Eye (tissue), 1 donor: ENCODE measurements at regions not wholly inside any gene's neighbourhood (a gene's known extent, or its start where the extent isn't known, plus 50 kb on each side); places are given as distances from the start of the nearest gene placed in this dataset.

Source experiments
- DNase-seq: peaks from one replicate; pipeline ENCODE4 v3.0.0-alpha.2; 2015

DNA sequence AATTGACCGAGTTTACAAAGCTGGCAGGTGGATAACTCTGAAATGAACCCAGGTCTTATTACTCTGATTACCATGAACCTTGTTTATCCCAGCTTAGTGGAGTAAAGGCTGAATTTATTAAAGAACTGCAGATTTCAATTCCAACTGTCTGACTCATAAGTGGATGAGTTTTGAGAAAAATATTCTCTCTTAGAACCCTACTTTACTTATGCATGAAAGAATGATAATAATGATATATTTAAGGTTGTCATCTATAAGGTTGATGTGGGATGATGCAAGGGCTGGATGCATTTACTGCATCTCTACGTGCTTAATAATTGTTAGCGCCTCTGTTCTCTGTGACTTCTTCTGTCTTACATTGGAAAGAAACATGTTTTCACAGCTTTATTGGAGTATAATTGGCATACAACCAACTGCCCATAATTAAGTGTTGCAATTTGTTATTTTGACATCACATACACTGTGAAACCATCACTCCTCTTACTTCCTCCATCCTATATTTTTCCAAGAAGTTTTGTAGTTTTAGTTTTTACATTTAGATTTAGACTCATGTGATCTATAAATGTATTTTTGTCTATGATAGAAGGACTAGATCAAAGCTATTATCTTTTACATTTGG, 771.2 kb upstream of the ARRDC4 start:
- no peak for DNase-seq

DNA sequence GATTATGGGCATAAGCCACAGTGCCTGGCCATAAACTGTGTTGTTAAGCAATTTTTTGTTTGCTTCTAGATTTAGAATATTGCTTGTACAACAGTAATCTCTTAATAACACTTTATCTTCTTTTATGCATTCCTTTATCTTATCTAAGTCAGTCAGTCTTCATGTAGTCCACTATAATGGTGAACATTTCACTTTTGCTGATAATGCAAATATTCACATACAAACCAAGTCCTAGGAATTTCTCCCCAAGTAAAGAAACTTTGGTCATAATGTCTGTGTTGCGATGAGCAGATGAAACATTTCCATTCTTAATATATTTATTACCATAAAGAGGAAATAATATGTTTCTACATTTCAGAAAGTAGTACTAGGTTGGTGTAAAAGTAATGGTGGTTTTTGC, 765.8 kb upstream of the ARRDC4 start:
- no peak for DNase-seq

DNA sequence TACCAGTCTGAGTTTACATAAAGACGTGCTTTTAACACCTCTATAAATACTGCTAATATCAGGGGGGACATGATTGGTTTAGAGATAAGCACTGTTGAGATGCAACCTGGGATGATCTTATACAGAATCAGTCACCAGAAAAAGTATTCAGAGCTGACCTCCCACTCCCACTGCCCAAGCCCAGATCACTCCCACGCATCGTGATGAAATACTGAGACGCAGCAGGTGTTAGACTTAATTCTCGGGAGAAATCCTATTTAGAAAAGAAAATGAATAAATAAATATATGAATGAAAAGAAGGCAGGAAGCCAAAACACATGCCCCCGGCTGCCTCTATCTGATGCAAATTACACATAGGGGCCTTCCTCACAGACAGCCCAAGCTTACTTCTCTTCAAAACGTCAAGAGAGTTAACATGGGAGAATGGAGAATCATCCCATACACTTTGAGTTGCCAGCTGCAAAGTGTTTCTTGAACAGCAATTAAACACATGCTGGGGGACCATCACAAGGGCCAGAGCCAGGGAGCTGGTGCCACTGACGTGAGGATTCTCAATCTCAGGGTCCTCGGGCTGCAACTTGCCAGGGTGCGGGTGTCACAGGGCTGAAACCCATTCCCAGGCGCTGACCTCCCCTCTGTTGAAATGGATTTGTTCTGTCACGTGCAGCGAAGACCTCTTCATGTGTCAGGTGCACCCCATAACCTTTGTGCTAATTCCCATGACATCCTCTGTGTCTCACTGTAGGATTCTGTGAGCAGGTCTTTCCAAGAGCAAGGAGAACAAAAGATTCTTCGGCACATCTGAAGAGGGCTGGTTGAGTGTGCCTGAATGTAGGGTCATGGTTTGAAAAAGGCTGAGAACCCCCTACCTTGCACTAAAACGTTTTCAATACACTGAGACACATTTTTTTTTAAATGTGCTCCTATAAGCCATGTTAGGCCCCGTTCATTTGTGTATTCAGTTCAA, 764.2 kb upstream of the ARRDC4 start:
- DNase-seq = peak; percentile 40

DNA sequence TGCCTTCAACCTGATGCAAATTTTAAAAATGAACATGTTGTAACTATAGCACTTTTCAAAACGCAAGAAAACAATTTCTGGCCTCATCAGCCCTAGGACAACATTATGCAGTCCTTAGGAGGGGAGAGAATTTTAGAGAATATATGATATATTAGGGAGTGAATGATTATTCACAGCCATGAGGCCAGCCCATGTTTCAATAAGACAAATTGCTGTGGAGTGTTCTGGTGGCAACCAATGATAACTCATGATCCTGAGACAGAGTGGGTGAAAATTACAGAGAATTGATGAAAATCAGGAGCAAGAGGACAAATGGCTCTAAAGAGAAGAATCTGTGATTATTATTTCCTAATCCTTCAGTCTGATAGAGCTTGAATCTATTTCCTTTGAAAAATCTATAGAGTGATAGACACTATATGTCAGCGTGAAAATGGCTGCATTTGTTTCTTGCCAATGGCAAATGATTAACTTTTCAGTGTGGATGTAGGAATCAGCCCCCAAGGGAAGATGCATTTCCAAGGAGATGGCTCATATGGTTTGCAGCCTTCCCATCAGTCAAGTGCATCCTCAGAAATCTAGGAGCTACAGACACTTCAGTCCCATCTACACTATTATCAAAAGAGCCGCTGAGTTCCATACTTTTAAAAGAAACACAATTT, 761.0 kb upstream of the ARRDC4 start:
- no peak for DNase-seq

DNA sequence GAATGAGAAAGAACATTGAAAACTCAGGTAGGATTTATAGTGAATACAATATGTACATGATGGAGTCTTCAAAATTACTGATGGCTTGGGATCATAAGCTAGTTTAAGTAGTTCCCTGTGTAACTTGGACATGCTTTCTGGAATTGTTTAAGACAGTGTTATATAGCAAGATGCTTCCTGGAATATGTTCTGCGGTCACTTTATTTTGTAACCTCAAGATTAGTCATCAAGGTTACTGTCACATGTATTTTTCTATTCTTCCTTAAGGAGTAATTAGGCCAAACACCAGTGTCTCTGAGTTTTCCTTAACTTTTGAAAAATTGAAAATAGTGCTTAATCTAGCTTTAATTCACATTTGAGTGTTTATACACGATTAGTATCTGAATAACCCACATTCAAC, 760.3 kb upstream of the ARRDC4 start:
- no peak for DNase-seq

DNA sequence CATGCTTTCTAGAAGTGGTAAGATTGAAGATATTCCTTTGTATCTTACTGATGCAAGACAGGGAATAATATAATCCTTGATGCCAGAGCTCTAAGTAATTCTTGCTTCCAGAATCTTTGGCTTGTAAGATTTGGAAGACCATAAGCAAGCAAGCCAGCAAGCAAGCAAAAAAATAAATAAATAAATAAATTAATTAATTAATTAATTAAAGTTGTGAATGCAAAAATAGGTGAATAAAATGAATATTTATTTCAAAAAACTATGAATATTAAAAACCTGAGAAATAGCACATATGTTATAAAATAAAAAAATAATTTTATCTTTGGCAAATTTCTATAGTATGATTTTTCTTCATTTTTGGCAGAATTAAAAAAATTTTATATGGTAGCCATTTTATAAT, 750.2 kb upstream of the ARRDC4 start:
- DNase-seq = no peak

DNA sequence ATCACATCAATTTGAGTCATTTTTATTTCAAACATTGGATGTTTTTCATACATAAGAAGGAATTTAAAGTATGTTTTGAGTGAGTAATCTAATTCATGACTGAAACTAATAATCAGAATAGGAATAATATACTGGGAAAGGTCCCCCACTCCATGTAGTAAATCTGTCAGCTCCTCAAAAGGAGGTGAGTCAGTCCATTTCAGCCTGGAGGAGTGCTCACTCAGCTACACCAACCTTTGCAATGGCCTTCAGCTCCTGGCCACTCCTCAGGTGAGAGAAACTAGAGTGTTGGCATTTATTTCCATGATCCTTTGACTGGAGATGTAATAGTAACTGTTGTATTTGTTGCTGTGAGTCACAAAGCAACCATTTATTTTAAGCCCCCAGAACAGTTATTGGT, 744.9 kb upstream of the ARRDC4 start:
- no peak for DNase-seq

DNA sequence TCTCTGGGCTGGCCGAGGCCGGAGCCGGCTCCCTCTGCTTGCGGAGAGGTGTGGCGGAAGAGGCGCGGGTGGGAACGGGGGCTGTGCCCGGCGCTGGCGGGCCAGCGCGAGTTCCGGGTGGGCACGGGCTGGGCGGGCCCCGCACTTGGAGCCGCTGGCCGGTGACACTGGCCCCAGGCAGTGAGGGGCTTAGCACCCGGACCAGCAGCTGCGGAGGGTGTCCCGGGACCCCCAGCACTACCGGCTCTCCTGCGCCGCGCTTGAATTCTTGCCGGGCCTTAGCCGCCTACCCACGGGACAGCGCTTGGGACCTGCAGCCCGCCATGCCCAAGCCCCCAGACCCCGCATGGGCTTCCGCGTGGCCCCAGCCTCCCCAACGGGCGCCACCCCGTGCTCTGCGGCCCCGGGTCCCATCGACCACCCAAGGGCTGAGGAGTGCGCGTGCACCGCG, 736.3 kb upstream of the ARRDC4 start:
- DNase-seq = no peak

DNA sequence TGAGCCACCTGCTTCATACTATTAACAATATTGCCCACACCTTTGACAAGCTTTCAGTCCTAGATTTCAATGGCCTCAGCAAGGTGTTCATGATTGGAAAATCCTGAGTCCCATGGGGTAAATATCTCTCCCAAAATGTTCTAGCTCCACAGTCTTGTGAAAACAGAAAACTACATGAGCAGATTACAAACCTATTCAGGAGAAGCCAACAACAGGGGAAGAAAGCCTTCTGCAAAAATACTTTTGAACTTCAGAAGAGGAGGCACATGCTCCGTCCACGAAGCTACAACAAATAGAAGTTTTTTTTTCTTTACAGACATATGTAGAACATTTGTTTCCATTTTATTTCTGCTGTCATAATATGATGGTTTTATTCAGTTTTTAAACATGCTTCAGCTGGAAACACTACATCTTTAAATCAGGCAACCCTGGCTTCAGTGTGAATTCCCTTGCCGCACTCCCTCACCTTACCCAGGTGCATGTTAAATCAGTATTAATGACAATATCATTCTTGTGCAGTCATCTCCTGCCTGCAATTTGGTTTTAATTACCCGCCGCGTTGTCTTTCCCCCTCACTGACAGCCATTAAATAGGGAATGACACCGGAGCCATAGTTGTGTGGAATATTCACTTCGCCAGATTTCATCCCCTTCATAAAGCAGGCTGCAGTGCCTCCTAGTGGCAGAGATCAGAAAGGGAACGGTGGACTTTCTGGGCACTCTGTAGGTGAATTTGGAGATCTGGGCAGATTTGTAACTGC, 725.5 kb upstream of the ARRDC4 start:
- peak; percentile 91 for DNase-seq

DNA sequence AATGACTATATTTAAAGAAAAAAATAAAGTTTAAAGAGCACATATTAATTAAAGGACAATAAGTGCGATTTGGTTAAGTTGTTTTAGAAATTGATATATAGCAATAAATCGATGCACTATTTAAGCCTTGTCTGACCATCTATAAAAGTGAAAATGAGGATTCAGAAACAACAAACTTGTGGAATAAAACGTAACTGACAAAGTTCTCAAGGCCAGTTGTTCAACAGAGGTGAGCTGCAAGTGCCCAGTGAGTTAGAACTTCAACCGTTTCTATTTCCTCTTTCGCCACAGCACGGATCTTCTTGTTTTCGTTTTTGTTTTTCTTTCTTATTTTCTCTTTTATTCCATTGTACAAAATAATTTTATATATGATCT, 724.9 kb upstream of the ARRDC4 start:
- DNase-seq = no peak

DNA sequence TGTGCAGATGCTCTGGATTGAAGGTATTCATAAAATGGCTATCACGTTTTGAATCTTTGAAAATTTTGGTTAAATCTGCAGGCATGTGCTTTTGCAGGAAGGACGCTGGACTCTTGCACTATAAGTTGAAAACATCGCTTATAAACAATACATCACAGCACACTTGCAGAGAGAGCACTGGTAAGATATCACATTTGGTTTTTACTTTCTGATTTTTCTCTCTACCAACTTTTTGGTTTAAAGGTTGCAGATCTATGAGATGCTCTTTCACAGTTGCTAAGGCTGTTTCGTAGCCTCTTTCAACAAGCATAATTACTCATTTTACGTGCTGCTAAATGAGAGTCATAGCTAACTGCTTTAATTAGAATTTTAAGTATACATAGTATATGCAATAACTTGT, 724.4 kb upstream of the ARRDC4 start:
- DNase-seq = no peak

DNA sequence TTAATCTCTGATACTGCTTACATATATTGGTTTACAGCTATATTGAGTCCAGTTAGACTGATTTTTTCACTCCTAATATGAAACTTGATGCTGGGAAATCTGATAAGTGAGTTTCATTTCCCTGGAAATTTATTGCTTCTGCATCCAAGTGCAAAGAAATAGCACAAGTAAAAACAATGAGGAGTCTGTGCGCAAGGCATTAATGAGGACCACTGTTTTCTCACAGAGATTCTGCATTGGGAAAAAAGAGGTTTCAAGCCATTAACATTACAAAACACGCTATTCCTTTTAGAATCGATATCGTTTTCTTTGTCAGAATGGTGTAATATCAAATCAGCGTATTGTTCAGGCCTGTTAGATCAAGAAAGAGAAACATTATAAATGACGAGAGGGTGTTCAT, 723.3 kb upstream of the ARRDC4 start:
- no peak for DNase-seq

DNA sequence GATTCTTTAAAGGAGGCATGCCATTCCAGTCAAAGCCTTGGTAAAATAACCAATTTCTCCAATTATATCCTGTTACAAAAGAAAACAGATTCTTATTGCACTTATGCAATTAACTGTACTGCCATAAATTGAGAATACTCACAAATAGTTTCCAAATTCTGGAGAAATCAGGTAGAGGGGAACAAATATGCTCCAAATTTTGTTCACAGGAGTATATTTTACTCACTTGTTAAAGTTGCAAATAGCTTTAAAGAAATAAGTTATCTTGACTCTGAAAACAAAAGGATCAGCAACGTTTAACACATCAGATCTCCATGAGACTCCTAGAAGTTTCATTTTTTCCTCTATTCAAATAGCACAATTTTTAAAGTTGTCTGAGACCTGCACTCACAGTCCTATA, 712.1 kb upstream of the ARRDC4 start:
- DNase-seq = no peak

DNA sequence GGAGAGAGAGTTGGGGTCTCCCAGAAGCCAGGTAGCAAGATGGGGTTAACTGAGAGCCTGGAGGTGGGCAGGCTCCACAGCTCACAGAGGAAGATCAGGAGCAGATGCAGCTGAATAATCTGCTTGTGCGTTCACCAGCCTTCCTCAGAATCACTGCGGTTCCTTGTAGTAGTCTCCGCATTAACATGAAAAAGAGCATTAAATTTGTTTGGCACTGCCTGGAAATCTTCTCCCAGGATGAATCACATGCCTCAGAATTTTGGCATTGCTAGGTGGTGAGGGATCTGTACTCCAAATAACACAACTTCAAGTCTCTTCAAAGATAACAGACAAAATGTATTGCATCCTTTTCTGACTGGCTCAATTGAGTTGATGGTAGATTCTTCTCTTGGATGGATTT, 700.6 kb upstream of the ARRDC4 start:
- no peak for DNase-seq

DNA sequence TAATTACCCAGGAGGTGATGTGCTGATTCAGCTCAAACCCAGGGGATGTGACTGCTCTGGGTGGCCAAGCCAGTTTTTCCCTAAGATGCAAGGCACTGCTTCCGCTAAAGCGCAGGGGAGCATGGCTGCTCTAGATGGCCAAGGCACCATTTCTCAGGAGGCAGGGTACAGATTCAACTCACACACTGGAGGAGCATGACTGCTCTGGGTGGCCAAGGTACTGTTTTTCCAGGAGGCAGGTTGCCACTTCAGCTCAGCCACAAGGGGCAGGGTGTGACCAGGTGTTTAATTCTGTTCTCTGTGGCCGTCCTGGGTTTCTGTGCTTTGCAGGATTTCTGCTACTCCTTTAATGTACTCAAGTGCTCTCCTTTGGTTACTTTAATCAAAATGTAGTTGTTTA, 659.3 kb upstream of the ARRDC4 start:
- DNase-seq = no peak

DNA sequence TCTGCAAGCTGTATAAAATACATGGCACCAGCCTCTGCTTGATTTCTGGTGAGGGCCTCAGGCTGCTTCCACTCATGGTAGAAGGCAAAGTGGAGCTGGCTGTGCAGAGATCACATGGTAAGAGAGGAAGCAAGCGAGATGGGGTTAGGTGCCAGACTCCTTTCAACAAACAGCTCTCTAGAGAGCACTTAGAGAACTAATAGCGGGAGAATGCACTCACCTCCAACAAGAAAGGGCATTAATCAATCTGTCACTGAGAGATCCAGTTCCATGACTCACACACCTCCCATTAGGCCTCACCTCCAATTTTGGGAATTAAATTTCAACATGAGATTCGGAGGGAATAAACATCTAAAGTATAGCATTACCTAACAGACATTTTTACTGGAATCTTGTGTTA, 644.1 kb upstream of the ARRDC4 start:
- DNase-seq = no peak

DNA sequence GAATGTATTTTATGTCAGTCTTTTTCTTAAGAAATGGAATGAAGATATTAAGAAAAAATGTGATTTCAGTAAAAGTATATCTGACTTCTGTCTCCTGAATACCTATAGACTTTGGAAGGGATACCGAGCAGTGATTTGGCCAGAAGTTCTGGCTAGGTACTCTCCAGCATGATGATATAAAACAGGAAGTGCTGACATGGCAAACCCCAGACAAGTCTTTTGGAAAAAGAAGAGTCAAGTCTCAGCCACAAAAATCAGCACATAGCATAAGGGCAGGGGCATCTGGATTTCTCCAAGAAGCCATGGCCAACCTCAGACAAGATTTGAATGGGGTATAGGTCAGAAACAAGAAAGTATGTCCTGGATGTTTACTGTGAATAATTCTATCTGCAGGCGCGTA, 643.3 kb upstream of the ARRDC4 start:
- no peak for DNase-seq

DNA sequence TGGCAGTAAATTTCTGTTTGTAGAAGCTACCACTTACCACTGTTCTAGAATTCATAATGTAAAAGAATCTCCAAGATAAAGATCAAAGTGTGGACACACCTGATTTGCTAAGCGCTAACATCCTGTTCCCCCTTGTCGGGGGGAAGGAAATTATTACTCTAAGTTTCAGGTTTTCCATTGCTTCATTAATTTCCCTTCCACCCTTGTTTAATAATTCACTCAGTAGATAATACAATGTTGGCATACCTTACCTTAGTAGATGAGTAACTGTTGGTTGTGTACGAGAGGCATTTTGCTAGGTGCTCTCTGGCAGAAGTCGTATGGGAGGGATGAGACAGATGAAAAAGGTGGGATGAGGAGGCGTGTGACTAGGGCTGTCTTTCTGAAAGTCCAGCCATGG, 641.2 kb upstream of the ARRDC4 start:
- DNase-seq = no peak

DNA sequence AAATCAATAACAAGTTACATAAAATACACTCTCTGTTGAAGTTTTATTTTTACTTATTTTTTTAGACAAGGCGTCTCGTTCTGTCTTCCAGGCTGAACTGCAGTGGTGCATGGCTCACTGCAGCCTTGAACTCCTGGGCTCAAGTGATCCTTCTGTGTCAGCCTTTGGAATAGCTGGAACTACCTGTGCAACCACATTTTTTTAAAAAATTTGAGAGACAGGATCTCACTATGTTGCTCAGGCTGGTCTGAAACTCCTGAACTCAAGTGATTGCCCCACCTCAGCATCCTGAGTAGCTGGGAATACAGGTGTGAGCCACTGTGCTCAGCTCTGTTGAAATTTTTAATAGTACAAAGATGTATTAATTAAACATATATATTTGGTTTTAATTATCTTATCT, 614.3 kb upstream of the ARRDC4 start:
- no peak for DNase-seq

DNA sequence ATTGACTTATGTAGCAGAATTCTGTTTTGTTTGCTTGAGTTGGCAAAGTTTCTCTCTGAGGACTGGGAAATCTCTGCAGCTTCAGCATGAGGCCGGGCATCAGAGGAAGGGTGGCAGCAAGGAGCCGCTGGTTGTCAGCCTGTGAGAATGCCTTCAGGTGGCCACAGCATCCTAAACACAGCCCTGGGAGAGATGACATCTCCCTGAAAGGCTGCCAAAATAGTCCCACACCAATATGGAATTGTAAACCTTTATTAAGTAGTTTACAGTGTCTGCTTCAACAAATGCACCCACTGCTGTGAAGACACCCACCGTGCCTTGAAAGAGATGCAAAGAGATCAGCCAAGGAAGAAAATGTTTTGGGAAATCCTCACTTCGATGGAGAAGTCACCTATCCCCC, 609.7 kb upstream of the ARRDC4 start:
- no peak for DNase-seq

DNA sequence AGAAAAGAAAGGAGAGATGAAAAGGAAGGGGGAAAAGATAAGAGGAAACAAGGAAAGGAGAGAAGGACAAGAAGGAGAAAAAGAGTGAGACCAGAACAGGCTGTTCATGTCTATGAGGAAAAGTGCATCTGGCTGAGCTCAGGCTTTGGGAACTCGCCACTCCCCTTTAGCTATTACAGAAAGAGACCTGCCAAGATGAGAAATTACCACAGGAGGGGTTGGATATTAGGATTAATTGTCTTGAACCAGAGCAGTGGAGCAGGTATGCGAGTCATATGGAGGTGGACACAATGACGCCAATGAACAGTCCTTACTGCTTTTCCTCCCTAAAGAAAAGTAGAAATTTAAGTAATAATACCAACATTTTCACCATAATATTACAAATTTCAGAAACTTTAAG, 577.0 kb upstream of the ARRDC4 start:
- DNase-seq = no peak

DNA sequence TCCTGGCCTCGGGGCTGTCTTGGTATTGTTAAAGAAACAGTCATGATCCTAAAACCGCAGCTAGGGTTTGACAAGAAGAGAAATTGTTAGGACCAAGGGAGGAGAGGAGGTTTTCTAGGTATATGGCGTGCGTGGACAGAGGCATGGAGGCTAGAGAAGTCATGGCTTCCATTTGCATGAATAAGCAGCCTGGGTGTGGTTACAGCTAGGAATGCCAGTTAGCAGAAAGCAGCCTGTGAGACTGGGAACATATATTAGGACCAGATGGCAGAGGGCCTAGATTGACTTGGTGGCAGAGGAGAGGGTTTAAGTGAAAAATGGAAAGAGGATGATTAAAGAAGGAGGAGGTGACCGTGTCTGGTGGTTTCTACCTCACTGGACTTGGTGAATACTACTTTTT, 573.6 kb upstream of the ARRDC4 start:
- no peak for DNase-seq

DNA sequence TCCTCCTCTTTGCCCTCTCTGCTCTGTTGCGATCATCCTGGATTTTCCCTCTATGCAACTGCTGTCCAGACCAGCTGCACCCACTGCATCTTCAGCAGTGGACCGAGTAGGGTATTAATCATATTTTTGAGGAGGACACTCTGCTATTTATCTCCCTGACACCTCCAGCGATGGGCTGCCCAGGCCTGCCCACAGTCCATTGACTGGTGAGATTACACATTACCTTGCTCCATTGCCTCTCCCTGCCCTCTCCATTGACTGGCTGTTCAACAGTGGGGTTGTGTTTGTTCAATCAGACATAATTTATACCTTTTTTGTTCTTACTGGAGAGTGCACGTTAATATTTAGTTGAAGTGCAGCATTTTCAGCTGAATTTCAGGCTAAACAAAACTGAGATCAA, 559.3 kb upstream of the ARRDC4 start:
- no peak for DNase-seq
